ENCODE measurements at regions not wholly inside any gene's neighbourhood (a gene's known extent, or its start where the extent isn't known, plus 50 kb on each side); places are given as distances from the start of the nearest gene placed in this dataset.

DNA sequence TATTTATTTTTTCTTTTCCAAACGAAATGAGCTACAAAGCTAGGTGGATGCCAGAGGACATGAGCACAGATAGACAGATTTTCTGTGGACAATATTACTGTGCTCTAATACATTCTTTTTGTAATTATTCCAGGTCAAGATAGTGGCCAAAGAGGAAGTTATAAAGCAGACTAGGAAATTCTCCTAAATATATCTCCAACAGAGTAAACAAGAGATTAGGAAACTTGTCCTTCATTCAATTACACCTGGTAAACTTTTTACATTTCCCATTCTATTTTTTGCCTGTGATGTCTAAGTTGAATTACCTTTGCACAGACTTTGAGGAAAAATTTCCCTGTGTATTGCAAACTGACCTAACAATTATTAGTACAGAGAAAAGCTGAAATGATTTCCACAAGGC is 905.5 kb upstream of the PCDH20 start:
- DNase-seq (ENCODE audit: low read depth in 2 of 2), result no peak

DNA sequence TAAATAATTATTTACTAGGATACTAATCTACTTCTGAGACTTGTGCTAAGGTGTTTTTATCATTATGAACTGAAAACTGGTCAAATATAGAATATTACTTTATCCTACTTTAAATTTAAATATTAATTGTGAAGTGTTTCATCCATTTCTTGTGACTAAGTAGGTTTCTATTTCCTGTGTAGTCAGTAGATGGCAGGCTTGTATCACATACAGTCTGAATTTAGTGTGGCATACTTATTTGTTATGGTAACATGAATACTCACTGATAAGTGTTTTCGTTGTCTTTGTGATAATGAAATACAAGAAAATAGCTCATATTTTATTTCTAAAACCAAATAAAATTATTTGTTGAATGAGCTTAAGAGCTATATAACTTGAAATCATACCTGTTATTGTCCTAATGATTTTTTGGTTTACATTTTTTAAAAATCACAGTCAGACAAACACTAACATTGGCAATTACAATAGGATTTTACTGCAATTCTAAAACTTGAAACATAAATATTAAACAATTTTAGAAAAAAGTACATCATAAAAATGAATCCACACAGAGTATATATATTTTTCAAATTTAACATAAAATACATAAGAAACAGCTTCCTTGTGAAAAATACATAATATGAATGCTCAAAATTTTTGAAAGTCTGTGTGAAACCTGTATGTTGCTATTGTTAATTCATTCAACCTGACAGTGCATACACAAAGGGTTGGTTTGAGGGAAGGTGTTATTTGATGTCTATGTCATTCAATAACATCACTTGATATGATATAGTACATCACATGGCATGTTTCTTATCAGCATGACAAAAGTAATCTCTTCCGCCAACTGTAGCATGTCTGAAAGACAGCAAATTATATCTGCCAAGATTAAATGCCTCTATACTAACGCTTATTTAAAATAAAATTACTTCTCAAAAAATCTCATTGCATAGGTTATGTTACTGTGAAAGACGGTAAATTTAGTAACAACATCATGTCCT is 904.8 kb upstream of the PCDH20 start:
- DNase-seq (ENCODE audit: low read depth in 2 of 2), result no peak

DNA sequence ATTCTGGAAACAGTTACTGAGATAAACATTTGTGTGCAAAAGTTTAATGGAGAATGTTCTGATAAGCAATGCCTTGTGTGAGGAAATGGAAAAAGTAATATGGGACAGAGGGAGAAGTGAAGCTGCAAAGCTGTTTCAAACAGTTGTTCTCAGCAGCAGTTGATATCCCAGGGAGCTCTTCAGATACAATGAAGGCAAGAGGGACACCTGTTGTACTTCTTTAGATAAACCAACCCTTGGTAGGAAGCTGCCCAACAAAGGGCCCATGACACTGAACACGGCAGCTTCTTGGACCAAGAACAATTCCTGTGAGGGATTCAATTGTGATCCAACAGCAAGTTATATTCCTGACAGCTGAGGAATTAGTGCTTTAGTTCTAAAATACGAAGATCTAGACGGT is 894.3 kb upstream of the PCDH20 start:
- DNase-seq (ENCODE audit: low read depth in 2 of 2), result no peak

DNA sequence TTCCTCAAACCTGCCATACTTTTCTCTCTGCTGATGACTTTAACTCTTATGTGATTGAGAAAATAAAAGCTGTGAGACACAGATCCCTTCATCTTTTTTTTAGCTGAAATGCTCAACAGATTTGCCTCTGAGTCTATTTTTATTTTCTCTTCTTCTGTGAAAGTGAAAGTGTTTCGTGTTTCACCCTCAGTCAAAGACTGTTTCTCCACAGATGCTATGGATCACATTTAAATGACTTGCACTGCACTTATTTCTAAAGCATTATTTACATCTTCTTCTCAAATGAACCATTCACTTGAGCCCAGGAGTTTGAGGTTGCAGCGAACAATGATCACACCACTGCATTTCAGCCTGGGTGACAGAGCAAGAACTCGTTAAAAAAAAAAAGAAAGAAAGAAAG is 890.1 kb upstream of the PCDH20 start:
- no peak for DNase-seq (ENCODE audit: low read depth in 2 of 2)

DNA sequence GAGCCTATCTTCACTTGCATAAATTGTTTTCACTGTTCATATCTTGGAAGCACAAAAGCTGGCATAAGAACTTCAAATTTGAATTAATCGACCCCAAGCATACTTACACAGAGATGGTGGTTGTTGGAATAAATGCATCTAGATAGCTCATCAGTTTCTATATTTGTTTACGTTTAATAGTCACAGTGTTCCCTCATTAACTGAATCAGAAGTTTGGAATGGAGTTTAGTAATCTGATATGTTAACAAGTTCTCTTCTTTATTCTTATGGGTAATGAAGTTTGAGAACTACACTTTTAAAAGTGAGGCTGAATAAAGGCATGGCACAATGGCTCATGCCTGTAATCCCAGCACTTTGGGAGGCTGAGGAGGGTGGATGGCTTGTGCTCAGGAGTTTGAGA is 886.7 kb upstream of the PCDH20 start:
- no peak for DNase-seq (ENCODE audit: low read depth in 2 of 2)

DNA sequence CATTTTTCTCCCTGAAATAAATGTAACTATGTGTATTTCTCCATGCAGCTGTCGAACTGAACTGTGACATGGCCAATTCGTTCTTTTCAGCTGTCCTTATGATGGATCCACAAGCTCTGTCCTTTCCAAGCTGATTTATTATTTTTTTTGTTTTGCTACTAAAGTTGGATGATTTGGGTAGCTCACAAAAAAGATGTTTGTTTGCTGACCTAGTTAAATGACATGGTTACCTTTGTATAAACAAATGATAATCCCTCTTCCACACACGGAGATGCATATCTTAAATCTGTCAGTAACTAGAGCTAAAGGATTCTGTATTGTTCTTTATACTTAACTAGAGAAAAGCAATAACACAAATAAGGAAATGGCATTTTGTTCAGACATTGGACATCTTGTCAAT is 884.3 kb upstream of the PCDH20 start:
- DNase-seq (ENCODE audit: low read depth in 2 of 2), result no peak

DNA sequence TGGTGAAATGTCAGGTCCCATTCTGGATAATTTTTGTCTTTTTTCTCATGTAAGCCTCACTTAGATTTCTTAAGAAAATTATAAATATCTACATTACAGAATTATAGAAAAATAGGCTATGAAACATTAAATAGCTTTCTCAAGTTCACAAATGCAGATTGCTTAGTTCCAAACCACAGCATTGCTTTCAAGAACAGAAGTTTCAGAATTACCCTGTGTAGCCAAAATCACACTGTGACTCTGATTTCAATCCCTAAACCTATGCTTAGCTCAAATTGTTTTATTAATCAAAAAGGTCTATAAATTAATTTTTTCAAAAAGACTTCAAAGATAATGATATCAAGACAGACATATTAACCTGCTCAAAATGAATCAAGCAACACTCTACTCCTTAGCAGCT is 881.2 kb upstream of the PCDH20 start:
- DNase-seq (ENCODE audit: low read depth in 2 of 2), result no peak

DNA sequence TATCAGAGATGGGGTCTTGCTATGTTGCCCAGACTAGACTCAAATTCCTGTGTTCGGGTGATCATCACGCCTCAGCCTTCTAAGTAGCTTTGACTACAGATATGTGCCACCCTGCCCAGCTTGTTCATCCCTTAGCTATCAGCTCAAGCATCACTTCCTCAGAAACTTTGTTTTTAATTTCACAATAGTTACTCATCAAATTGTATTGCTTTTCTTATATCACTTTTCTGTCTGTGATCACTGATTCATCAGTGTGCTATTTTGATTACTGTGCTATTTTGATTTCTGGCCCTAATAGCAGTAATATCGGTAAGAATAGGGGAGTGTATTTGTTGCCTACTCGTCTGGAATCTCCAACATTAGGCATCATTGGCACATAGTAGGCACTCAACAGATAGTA is 878.6 kb upstream of the PCDH20 start:
- no peak for DNase-seq (ENCODE audit: low read depth in 2 of 2)

DNA sequence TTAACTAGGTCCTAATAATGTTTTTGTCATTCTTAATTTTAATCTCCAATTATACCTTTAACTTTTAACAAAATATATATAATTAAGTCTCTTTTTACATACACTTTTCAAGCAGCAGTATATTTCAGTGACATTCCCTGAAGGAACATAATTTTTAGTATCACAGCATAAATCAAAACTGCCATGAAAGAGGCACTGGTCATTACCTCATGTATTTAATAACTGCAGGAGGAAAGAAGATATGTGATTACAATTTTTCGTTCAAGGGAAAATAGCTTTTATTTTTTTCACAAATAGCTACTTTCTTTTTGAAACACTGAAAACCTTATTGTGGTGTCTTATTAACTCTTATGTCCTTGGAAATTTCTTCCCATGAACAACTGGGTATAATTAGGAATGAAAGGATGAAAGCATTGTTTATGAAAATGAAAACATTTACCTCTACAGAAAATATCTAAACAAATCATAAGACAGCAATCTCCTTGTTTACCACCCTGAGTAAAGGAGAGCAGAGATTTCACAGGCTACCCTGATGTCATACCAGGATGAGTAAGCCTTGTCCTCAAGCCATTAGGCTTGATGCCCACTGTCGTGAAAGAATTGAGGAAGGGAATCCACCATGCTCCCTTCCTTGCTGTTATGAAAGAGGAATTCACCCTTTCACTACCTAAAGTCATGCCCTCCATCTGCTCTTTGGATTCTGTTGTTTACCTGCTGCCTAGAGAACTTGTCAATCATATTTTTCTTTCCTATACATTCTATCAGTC is 877.2 kb upstream of the PCDH20 start:
- DNase-seq (ENCODE audit: low read depth in 2 of 2), result no peak

DNA sequence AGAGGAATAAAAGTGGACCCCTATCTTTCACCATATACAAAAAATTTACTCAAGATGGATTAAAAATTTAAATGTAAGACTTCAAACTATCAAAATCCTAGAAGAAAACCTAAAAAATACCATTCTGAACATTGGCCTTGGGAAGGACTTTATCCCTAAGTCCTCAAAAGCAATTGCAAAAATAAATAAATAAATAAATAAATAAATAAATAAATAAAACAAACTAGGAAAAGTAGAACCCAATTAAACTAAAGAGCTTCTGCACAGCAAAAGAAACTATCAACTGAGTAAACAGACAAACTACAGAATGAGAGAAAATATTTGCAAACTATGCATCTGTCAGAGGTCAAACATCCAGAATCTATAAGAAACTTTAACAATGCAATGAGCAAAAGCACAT is 874.9 kb upstream of the PCDH20 start:
- no peak for DNase-seq (ENCODE audit: low read depth in 2 of 2)

DNA sequence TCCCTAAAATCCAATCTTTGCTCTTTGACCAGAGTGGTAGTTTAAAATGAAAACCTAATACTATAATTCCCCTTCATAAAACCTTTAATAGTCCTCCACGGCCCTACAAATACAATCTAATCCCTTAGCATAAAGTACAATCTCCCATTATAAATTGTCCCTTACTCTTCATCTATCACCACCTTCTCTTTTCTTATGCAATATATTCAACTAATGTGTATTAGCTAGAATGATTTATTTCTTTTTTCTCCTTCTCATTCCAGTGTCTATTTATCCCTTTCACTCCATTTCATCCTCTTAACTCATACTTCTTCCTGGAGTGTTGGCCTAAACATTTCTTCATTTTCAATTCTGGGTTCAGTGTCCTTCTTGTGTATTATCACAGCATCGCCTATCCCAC is 872.1 kb upstream of the PCDH20 start:
- no peak for DNase-seq (ENCODE audit: low read depth in 2 of 2)

DNA sequence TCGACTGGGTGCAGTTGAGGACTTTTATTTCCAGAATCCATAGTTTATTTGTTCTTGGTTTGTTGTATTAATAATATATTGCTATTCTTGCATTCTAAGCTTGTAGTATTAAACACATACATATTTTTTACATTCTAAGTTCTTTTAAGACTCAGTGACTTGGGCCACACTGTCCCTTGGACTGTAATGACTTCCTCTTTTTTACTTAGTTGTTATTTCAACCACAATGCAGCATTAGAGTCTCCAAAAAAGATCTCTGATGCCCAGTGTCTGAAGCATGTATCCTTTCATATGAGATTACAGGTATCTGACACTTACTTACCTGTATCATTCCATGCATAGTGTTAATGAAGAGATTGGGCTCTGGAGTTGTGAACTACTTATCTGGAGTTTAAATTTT is 864.9 kb upstream of the PCDH20 start:
- no peak for DNase-seq (ENCODE audit: low read depth in 2 of 2)

DNA sequence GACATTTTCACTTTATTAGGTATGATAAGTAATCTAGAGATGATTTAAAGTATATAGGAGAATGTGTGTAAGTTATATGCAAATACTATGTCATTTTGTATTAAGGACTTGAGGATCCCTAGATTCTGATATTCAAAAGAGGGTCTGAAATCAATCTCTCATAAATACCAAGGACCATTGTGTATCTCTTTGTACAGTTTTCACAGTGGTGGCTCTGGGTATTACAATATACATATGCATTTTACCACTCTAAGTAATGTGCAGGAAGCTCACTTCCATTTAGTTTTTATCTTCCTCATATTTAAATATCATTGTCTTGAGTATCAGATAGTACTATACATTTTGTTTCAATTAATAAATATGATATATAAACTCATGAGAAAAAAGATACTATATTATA is 862.6 kb upstream of the PCDH20 start:
- no peak for DNase-seq (ENCODE audit: low read depth in 2 of 2)

DNA sequence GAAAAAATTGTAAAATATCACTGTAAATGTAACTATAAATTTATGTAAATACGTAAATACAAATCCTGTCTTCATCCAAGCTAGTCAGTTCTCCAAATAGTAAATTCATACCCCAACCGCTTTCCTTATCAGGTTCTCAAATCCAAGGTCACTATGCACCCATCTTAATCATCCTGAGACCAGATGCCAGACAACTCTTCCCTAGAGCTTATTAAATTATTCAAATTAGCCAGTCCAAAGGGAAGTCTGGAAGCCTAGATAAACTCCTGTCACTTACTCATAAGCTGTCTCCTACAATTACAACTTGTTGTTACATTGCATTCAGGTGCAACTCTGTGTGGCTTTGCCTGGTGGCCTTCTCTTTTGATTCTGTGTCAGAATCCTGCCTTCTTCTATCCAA is 836.1 kb upstream of the PCDH20 start:
- DNase-seq (ENCODE audit: low read depth in 2 of 2), result no peak

DNA sequence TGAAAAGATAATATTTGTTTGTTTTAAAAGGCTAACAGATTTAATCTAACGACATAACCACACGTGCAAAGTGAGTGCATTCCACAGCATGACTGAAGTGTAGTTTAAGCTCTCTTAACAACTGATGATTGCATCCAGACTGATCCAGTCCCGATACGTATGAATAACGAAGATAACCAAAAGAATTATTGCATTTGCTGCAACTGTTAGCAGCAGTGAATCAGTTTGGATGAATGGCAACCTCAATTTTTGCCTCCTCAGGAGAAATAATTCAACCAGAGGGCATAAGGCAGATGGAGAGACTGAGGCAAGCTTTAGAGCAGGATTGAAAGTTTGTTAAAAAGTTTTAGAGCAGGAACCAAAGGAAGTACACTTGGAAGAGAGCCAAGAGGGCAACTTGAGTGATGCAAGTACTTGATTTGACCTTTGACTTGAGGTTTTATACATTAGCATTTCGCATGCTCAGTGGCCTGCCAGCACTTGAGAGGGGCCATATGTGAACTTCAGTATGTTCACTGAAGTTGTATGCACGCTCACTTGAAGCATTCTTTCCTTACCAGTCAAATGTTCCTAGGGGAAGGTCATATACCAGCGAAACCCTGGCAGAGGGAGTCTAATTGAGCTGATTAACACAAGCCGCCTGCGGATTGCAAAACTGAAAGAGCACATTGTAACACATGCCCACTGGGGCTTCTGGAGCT is 835.0 kb upstream of the PCDH20 start:
- DNase-seq (ENCODE audit: low read depth in 2 of 2), result no peak

DNA sequence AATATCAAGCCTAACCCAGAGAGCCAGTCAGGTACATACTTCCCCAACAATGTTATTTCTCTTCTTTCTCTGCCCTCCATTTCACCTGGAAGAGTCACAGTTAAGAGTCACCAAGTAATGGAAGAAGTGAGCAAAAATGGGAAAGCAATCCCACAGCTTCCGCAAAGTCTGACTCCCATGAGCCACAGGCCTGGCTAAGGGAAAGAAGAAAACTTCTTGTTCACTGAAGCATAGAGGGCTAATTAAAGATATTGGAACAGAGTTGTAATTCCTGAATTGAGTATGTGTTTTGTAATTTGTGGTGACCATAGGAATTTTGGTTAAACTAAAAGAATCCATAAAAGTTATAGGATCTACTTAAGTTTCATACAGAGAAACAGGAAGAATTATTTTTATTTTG is 830.9 kb upstream of the PCDH20 start:
- no peak for DNase-seq (ENCODE audit: low read depth in 2 of 2)

DNA sequence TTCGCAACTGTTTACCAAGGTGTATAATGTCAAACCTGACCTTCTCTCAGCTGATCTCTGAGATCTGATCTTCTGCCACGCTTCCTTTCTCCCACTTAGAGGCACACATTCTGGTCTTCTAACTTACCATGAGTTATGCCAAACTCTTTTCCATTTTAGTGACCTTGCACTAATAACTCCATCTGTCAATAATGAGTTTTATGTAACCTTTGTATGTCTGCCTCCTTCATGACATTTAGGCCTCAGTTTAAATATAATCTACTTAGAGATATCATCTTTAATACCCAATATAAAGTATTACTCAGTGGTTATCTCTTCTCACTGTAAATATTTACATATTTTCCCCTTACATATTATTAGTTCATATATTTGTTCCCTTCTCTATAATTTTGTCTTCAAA is 827.5 kb upstream of the PCDH20 start:
- no peak for DNase-seq (ENCODE audit: low read depth in 2 of 2)

DNA sequence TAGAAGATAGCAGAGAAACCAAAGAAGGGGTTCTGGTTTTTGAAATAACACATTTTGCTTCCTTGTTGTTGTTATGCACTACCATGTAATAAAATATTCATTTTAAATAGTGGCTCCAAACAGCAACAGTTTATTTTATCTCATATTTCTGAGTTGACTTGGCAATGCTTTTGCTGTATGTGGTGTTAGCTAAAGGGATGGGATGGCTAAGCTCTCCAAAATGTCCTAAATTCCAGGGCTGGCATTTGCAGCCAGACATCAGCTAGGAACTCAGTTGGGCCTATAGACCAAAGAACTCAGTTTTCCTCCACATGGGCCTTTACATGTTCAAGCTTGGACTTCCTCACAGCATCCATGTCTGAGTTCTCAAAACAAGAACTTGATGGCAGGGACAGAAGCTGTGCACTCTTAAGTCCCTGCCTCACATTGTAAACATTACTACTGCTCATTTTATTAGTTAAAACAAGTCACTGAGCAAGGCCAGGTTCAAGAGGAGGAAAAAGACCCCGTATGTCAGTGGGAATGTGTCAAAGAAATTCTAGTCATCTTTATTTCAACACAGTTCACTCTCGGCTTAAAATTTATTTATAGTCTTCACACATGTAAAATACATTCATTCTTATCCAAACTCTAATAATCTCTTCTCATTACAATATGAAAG is 819.3 kb upstream of the PCDH20 start:
- no peak for DNase-seq (ENCODE audit: low read depth in 2 of 2)

DNA sequence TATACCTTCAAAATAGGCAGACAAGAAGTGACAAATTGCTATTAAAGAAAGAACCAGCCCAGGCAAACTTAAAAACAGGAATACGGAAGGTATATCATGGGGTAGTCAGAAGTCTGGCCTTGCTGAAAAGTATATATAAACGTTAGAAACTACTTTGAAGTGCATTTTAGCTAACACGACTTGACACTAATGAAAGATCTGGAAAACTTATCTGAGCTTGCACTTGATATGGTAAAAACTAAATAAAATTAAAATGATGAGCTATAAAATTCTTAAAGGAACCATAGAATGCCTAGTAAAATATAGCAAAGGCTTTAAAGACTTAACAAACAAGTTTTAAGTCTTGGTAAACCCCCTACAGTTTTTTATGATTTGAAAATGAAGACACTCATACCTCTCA is 795.3 kb upstream of the PCDH20 start:
- DNase-seq (ENCODE audit: low read depth in 2 of 2), result no peak

DNA sequence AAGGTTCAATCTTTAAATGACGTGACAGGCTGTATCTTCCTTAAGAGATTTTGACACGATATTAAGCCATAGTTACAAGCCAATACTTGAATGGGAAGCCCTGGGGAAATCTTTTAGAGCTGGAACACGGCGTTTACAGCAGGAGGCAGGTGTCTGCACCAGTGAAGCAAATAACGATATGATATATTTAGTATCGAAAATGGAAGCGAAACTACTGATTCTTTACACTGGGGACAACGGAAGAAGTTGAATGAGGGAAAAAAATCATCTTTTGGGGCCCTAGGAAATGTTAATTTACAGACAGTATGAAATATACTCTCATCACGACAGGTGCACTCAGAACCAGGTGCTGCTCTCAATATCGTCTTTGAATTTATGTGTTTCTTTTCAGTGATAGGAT is 793.9 kb upstream of the PCDH20 start:
- DNase-seq (ENCODE audit: low read depth in 2 of 2), result no peak

DNA sequence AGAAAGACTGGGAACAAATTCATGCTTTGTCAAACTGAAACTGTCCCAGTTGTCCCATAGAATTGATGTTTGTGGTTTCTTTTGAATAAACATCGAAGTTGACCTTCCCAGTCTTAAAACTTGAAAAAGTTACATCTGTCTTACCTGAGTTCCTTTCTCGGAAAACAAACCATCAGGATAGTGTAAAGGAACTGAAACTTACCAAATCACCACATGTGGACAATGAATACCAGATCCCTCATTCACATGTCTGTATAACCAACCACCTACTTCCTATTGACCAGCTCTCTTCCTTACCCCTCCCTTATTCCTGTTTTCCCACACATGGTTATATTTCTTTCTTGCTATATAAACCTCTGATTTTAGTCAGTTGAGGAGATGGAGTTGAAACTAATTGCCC is 791.7 kb upstream of the PCDH20 start:
- DNase-seq (ENCODE audit: low read depth in 2 of 2), result no peak

DNA sequence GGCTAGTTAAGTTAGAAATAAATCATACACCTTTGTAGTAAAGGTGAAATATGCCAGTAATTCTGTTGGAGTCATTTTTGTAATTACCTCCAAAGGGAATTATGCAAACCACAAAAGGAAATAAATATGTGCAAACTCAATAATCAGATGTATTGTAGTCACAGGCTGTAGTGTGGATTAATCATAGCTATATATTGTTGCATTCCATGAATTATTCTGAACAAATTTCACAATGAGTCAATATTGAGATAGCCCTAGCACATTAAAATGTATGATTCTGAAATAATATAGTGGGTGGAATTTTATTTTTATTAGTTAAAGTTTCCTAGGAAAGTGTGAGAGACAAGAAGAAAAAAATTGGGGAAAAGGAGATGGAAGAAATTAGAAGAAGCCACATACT is 790.5 kb upstream of the PCDH20 start:
- no peak for DNase-seq (ENCODE audit: low read depth in 2 of 2)
